Cardiac muscle cell (in vitro differentiated cells and primary cell): ENCODE measurements at regions not wholly inside any gene's neighbourhood (a gene's known extent, or its start where the extent isn't known, plus 50 kb on each side); places are given as distances from the start of the nearest gene placed in this dataset.

Experiments used
- DNase-seq, 2 donors: peaks; one replicate each; pipeline versions ENCODE4 v3.0.0 to v3.0.0-alpha.2; 2010 to 2017; ENCODE audit warnings: low read depth in 1 of 2, low spot score in 1 of 2
- H3K27ac ChIP-seq: fragments of 200-600 bp; sonication (generic); 2 replicates; pipeline ENCODE4 v1.5.1; 2016
- H3K27me3 ChIP-seq: fragments of 200-600 bp; sonication (generic); 2 replicates; pipeline ENCODE4 v1.6.0; 2016; ENCODE audit warnings: control low read depth
- H3K36me3 ChIP-seq: fragments of 200-600 bp; sonication (generic); 2 replicates; pipeline ENCODE4 v1.5.1; 2016; ENCODE audit warnings: control low read depth
- H3K4me1 ChIP-seq: fragments of 200-600 bp; sonication (generic); 2 replicates; pipeline ENCODE4 v1.8.1; 2017; ENCODE audit warnings: low read depth, mild to moderate bottlenecking, mixed run types
- H3K4me3 ChIP-seq: fragments of 200-600 bp; sonication (generic); 2 replicates; pipeline ENCODE4 v1.5.1; 2016; ENCODE audit warnings: mild to moderate bottlenecking
- H3K9me3 ChIP-seq: fragments of 200-600 bp; sonication (generic); 2 replicates; pipeline ENCODE4 v1.5.1; 2017; ENCODE audit warnings: low read depth, mild to moderate bottlenecking, control low read depth
- CTCF ChIP-seq: IDR thresholded peaks from 2 replicates; pipeline ENCODE4 v1.5.1; 2012; ENCODE audit warnings: low read depth, mild to moderate bottlenecking, low read length

- no peak for TF ChIP-seq CTCF
- Histone ChIP-seq H3K27ac (no peak overlapping the region), H3K36me3 (no peaks in the 10 kb centered on the region), H3K9me3 (no peaks in the 10 kb centered on the region), H3K27me3 (no peaks in the 10 kb centered on the region), H3K4me3 (no peak overlapping the region), H3K4me1 (peaks cover 8% of the 10 kb centered on the region)
- no peak for DNase-seq
Observed at GRCh38 chr14:54317391-54317790, 79.4 kb upstream of the CDKN3 start.

- Histone ChIP-seq H3K4me1 (no peaks in the 10 kb centered on the region), H3K9me3 (no peaks in the 10 kb centered on the region), H3K36me3 (no peaks in the 10 kb centered on the region), H3K4me3 (no peak overlapping the region), H3K27me3 (no peaks in the 10 kb centered on the region), H3K27ac (no peak overlapping the region)
- no peak for DNase-seq
- TF ChIP-seq CTCF, result no peak
Observed at GRCh38 chr14:54322246-54322645, 74.6 kb upstream of the CDKN3 start.

GRCh38 chr14:54322701-54323337, 74.0 kb upstream of the CDKN3 start:
- no peak for TF ChIP-seq CTCF
- no peak for DNase-seq
- no peaks in the 10 kb centered on the region for H3K36me3 ChIP-seq
- no peaks in the 10 kb centered on the region for H3K9me3 ChIP-seq
- no peak overlapping the region for H3K27ac ChIP-seq
- H3K27me3 ChIP-seq, result no peaks in the 10 kb centered on the region
- H3K4me3 ChIP-seq, result no peak overlapping the region
- H3K4me1 ChIP-seq, result no peaks in the 10 kb centered on the region

GRCh38 chr14:54325766-54326165, 71.0 kb upstream of the CDKN3 start:
- Histone ChIP-seq H3K9me3 (no peaks in the 10 kb centered on the region), H3K4me1 (peaks cover 3% of the 10 kb centered on the region), H3K4me3 (no peak overlapping the region), H3K36me3 (no peaks in the 10 kb centered on the region), H3K27me3 (no peaks in the 10 kb centered on the region), H3K27ac (no peak overlapping the region)
- no peak for TF ChIP-seq CTCF
- DNase-seq, result no peak

GRCh38 chr14:54329082-54329695, 67.6 kb upstream of the CDKN3 start:
- H3K27me3 ChIP-seq, result no peaks in the 10 kb centered on the region
- no peaks in the 10 kb centered on the region for H3K9me3 ChIP-seq
- no peaks in the 10 kb centered on the region for H3K36me3 ChIP-seq
- no peak overlapping the region for H3K27ac ChIP-seq
- peak; percentile 88 for TF ChIP-seq CTCF
- peaks cover 5% of the 10 kb centered on the region for H3K4me1 ChIP-seq
- peak; percentile 79 to 80 for DNase-seq
- H3K4me3 ChIP-seq, result no peak overlapping the region
